GM18861 (cell line): ENCODE measurements at regions not wholly inside any gene's neighbourhood (a gene's known extent, or its start where the extent isn't known, plus 50 kb on each side); places are given as distances from the start of the nearest gene placed in this dataset.
"Not testable (repeated sequence)": the region's sequence is repeated elsewhere in the genome, so short reads cannot be mapped to it uniquely, and the experiment has no call there.

Source experiments
- ATAC-seq: cut with Tn5 transposase; IDR thresholded peaks from one replicate; pipeline ENCODE4 v1.9.1; 2021; ENCODE audit not compliant: unreplicated experiment

DNA sequence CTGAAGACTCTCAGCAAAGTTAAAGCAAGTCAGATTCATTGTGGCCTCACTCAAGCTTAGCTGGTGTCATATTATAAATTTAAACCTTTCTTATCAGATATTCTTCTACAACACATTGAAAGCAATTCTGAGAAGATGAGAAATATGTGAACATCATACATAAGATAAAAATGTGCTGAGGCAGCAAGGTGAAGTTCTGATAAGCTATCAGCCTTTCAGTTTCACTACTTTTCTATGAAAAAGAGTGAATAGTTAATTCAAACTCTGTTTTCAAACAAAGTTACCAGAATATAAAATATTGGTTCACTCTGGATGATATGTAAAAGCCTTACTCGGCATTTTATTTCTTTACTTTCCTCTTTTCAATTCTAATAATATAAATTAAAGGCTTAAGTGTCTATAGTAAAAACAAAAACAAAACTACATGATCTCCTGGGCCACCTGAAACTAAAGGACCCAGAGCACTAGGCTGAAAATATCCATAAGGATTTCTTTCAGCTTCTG, 824.4 kb downstream of the MTRR start:
- ATAC-seq = no peak

DNA sequence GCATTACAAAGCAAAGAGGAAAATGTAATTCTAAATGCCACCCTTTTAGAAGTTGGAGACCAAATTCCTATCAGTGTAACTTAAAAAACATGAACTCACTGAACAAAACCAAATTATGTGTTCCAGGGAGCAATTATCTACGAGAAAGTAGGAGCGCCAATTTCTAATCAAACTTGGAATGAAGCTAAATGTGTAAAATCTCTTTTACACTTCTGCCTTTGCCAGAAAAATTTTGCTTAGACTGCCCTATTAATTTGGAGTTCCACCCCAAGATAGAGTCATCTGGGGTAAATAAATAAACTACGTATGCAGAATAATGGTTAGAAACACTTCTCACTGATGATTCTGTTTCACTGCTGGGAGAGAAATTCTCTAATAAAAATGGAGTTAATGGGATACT, 825.6 kb downstream of the MTRR start:
- ATAC-seq = no peak

DNA sequence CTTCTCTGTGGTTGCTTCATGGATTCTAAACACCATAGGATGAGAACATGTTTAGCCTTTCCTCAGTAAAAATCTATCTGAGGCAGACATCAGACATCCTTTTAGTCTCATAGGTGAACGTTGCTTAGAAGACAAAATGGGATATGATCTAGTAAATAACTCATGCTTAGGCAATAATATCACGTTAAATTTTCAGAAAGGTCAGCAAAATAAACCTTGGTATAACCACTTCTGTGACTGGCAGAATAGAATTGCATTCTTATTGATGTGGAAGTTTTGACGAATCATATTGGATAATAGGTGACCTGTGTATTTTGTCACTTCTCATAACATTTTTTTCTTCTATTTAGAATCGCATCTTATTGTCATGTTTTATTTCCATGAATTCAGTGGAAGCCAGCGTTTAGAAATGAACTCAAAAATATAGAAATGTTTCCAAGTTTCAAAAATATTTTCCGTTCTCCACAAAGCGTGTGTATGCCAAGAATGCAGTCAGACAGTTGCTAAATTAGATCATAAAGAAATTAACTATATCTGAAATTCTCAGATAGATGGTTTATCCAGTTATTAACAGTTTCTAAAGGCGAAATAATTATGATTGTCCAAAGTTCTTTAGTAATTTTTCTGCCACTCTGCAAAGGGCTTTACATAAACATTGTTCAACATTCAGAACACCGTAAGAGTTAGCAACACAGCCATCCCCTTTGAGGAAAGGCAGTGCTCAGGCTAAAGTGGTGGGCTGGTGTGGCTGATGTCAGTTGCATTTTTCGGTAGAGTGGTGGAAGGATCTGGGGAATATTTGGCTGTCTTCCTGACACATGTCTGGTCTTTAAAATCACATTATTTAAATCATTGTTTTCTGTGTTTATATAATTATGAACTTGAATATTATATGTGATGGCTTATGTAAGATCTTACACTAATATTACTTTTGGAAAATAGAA, 827.2 kb downstream of the MTRR start:
- no peak for ATAC-seq

DNA sequence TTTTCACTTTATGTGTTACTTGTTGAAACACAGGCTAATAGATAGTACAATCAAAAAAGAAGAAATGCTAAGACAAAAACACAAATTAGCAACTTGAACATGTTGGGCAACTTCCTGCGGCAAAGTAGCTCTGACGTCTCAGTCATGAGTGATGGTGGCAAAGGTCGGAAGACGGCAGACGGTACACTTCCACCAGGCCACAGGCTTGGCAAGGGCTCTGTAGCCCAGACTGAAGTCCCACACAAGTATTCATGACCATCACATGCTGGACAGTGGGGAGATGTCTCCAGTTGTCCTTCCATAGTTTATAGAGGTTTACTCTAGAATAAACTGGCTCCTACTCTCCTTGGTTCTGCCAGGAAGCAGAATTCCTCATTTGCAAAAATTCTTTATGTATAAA, 831.3 kb downstream of the MTRR start:
- ATAC-seq = no peak

DNA sequence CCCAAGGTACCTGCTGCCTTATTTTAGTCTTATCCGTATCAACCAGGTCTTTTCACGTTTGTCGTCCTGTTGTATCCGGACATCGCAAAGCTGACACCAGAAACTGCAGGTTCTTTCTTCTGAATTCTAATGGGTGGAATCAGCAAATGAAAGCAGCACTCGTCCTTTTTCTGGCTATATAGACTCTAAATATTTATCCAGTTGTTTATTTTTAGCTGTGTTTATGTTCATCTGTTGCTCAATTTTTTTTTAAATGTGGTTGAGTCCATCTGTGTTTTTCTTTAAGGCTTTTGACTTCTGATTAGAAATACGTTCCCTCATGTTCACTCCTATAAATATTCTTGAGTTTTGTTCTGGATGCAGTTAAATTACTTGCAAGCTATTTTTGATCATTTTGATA, 831.7 kb downstream of the MTRR start:
- ATAC-seq = no peak

DNA sequence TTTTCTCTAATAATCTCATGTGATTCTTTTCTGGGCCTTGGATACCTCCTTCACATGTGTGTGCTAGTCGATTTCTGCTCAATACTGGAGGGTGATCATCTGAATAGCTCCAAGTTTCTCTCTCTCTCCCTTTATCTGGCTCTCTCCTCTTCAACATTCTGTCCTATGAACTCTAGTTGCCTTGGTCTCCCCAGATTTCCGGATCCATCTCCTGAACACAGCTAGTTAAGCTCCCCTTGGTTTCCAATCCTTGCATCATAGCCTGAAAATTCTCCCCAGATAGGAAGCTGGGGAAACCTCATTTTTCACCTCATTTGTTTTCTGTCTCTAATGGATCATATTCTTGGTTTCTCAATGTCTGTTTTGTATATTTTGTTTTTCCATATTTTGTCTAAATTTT, 832.3 kb downstream of the MTRR start:
- no peak for ATAC-seq

DNA sequence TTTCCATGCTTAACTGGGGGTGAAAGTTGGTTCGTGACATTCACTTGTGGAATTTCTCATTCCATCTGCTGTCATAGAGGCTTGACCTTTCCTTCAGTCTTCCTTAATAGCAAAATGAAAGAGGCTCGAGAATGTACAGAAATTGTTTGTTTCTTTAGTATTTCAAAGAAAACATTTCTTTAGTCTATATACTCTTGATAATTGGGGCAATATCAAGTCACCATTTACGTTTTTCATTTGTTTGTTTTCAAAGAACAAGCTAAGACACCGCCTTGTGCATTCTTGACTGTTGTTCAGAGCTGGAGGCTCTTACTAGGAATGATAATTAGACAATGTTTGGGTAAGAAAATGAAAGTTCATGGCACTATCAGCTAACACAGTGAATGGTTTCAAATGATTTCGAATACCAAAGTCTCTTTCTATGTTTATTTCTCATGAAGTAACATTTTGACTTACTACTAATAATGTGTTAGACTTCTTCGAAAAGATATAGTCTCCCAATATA, 835.4 kb downstream of the SEMA5A start:
- ATAC-seq = no peak

DNA sequence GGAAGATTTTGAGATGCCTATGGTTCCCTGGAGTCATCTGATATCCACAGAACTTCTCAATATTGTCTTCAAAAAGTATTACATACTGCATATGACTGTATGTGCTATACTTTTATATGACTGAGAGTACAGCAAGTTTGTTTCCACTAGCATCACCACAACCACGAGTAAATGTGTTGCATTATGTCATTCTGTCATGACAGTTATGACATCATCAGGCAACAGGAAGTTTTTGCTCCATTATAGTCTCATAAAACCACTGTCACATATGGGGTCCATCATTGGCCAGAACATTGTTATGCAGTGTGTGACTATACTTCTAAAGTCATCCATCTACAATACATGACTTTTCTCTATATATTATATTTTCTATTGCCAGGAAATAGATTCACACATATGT, 831.7 kb downstream of the SEMA5A start:
- no peak for ATAC-seq

DNA sequence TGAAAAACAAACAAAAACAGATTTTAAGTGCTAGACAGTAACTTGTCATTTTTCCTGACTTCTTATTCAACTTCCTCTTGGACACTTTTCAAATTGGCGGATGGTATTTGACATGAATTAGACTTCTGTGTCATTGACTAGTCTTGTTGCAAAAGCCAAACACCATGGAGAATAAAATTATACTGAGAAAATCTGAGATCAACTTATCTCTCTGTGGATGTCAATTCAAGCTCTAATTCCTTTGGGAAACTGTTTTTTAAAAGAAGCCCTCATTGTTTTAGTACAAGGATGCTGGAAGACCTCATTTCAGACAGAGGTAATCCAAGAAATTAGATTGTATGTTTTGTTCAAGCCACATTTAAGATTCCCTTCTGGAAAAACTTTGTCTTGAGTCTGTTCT, 831.0 kb downstream of the SEMA5A start:
- no peak for ATAC-seq

DNA sequence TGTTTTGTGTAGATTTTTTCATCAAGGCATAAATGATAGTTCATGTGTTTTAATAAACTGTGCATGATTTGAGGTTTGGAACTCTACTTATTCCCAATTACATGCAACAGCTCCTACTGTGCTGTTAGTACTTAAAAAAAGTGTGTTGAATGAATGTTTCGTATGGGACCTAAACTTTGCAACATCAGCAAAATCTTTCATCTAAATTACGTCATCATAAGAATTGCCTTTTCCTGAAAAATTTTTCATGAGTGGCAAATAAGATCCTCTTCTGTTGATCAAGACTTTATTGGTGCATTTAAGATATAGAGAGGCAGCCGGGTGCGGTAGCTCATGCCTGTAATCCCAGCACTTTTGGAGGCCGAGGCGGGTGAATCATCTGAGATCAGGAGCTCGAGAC, 826.1 kb downstream of the SEMA5A start:
- no peak for ATAC-seq

DNA sequence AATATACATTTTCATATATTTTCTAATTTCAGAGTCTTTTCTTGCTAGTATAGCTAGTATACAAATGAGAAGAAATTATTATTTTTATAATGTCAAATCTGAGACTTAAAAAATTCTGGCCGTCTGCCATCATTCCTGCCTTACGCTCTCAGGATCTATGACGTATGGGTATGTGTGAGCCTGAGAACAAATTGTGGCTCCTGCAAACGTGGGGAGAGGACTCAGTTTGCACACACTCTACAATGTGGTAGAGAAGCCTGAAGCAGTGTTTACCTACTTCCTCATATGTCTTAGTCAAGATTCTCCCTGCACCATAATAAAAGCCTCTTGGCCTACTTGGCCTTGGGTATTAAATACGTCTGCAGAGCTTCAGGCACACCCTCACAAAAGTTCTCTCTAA, 825.4 kb downstream of the SEMA5A start:
- ATAC-seq = no peak

DNA sequence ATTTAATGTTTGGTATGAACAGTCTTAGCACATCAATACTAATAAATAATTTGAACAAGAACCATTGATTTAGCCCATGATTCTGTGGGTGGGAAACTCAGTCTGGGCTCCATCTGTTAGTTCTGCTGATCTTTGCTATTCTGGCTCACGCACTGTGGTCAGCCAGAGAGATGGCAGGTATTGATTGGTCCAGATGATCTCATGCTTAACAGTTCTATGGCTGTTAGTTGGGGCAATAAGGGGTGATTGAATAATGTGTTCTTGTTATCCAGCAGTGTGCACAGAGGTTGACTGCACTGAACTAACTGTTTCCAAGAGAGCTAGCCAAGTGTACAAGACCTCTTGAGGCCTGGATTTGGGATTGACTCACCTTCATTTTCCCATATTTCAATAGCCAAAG, 824.3 kb downstream of the SEMA5A start:
- ATAC-seq = no peak

DNA sequence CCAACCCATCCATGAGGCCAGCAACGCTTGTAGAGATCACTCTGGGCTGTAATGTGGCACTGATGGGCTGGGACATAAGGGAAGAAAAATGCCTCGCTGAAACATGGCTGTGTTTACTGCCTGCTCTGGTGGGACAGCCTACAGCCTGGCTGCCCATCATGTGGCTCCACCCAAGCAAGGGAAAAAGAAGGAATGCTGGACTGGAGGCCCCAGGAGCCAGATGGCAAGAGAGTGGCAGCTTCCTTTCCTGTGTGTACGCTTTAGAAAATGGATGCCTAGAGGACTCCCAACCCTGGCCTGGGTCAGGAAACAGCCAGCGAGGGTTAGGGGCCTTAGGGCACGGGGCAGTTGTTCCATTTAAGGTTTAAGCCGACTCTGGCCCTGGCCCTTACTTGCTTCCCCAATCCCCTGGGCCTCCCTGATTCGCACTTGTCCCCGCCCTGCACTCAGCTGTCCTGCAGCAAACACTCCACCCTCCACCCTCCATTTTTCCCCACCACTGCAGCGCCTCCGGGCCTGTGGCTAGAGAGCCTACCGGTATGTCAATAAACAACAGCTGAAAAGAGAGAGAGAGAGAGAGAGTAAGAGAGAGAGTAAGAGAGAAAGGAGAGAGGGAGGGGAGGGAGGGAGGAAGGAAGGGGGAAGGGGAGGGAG, 819.4 kb downstream of the SEMA5A start:
- no peak for ATAC-seq

DNA sequence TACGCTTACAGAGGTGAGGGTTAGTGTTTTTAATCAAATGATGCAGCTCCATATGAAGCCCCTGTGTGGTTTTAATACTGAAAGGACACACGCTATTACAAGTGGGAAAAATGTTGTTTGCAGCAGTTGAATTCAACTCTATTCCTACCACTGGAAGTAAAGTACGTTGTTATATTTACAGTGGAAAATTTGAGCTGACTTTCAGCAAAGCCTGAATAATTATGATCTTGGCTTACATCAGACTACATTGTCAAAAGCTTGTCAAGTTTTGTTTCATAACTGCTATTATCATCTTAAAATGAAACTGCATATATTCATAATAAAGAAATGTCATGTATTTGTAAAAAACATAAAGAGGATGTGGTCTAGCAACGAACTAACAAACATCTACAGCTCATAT, 818.5 kb downstream of the SEMA5A start:
- ATAC-seq = no peak

DNA sequence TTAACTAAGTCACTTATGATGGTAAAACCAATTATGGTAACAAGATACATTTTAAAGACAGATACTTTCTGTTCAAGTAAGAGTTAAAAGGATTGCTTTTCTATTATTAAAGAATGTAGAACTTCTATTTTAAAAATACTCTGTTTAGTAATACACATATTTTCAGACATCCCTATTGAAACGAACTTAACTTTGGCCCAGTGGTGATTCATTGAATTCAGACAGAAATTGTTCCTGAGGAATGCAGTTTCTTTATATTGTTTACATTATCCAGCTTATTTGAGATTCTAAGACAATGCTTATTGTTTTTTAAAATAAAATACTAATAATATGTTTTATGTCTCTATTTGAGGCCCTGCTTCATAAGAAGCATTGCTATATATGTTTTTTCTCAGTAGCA, 816.4 kb downstream of the SEMA5A start:
- no peak for ATAC-seq

DNA sequence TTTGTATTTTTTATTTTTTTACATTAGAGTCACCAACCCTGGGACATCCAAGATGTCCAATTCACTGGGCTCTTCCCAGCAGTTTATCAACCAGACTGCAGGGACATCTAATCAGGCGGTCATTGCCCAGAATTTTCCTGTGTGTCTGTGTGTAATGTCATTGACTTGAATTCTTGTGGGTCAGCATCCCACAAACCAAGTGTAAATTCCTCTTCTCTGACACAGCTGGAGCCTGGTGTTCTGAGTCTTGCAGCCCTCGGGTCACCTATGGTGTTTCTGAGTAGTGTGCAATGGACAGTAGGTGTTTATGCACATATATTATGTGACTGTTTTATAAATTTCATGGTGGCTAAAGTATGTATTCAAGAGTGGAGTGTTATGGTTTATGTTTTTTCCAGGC, 815.7 kb downstream of the SEMA5A start:
- ATAC-seq = no peak

DNA sequence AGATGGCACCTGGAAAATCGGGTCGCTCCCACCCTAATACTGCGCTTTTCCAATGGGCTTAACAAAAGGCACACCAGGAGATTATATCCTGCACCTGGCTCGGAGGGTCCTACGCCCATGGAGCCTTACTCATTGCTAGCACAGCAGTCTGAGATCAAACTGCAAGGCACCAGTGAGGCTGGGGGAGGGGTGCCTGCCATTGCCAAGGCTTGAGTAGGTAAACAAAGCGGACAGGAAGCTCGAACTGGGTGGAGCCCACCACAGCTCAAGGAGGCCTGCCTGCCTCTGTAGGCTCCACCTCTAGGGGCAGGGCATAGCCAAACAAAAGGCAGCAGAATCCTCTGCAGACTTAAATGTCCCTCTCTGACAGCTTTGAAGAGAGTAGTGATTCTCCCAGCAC, 814.8 kb downstream of the SEMA5A start:
- ATAC-seq = not testable (repeated sequence)

DNA sequence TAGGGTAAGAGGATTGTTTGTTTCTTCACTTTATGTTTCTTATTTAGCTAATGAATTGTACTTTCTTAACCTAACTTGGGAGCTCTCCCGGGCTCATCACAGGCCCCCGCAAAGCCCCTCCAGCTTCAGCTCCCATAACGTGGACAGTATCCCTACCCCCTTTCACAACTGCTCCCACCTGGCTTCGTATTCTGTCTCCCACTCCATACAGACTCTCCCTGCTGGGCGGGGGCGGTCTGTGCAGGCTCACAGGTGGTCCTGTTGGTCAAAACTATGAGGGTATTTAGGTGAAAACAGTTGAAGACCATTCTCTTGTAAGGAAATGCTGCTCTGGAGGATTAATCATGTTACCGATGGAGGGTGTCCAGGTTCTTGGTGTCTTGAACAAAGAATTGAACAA, 805.3 kb downstream of the SEMA5A start:
- no peak for ATAC-seq

DNA sequence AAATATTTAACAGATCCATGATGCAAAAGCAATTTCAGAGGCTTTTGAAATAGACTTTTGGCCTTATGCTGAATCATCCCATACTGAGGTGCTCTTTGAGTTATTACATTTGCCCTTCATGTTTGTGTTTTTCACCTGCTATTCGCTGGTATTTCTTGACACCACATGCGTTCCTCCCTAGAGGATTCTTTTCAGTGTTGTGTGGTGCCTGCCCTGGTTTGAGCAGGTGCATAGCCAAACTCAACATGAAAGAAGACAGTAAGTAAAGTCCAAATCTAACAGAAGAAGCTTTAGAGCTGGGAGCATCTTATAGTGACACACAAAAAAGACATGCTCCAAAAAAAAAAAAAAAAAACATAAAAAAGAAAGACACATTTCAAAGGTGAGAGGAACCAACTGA, 796.3 kb downstream of the SEMA5A start:
- ATAC-seq = no peak

DNA sequence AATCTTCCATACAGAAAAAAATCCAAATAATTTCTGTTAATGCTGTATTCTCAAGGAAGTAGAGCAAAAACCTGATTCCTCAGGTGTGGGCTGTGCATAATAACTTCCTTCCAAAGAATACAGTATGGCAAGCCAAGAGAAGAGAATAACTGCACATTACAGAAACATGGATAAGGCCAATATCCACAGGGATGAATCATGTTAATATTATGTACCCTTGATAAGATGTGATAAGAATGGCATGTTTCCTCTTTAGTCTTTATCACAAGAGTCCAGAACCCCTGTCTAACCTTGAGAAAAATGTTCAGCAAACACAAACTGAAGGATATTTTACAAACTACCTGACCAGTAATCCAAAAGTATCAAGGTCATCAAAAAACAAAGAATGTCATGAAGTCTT, 795.8 kb downstream of the SEMA5A start:
- ATAC-seq = no peak

DNA sequence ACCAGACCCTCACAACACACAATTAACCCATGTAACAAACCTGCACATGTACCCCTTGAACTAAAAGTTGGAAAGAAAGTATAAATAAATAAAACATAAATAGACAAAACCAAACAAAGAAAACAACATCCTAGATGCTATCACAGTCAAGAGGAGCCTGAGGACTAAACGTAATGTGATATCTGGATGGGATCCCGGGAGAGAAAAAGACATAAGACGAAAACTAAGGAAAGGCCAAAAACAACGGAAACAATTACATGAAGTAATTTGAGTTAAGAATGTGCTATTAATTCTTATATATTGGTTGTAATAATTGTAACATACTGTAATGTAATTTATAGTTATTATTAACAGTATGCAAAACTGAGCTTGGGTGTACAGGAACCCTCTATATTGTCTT, 793.9 kb downstream of the SEMA5A start:
- ATAC-seq = no peak

DNA sequence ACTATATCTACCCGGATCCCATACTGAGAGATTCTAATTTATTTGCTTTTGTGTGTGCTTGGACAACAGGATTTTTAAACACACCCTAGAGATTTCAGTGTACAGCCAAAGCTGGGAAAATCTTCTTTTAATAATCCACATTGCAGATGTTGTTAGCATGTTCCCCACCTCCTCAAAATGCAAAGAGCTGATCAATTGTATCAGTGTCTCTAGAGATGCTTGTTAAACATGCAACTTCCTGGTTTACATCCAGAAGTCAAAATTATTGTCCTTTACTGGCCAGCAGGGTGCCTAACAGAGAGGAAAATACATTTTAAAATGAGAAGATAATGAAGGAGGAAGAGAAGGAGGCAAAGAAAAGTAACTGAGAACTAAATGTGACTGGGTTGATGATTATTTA, 793.3 kb downstream of the SEMA5A start:
- no peak for ATAC-seq
